GM23338 (cell line): ENCODE measurements at regions not wholly inside any gene's neighbourhood (a gene's known extent, or its start where the extent isn't known, plus 50 kb on each side); places are given as distances from the start of the nearest gene placed in this dataset.

ENCODE experiments used
- ATAC-seq: fragments of 200-7000 bp; cut with Tn5 transposase; 3 replicates; pipeline ENCODE4 v1.9.1; 2020
- DNase-seq: peaks from one replicate; pipeline ENCODE4 v3.0.0-alpha.2; 2015; ENCODE audit warnings: low spot score
- H2AFZ ChIP-seq: fragments of 200-600 bp; sonication (generic); 2 replicates; pipeline ENCODE4 v1.8.0; 2016; ENCODE audit warnings: antibody characterized with exemption, mild to moderate bottlenecking, moderate library complexity
- H3F3A ChIP-seq: fragments of 200-600 bp; sonication (generic); replicated peaks from 2 replicates; pipeline ENCODE4 v1.8.0; 2017; ENCODE audit warnings: antibody characterized with exemption, mixed run types, low read depth
- H3K27ac ChIP-seq: fragments of 200-600 bp; sonication (generic); 2 replicates; pipeline ENCODE4 v1.6.1; 2016; ENCODE audit warnings: low read depth
- H3K27me3 ChIP-seq: fragments of 200-600 bp; sonication (generic); 2 replicates; pipeline ENCODE4 v1.8.0; 2016; ENCODE audit warnings: mild to moderate bottlenecking, mixed run types, moderate library complexity; ENCODE audit not compliant: insufficient read depth
- H3K36me3 ChIP-seq: fragments of 200-600 bp; sonication (generic); 2 replicates; pipeline ENCODE4 v1.8.0; 2016; ENCODE audit warnings: mild to moderate bottlenecking; ENCODE audit not compliant: insufficient read depth
- H3K4me1 ChIP-seq: fragments of 200-600 bp; sonication (generic); 2 replicates; pipeline ENCODE4 v1.8.0; 2016; ENCODE audit warnings: mild to moderate bottlenecking, moderate library complexity; ENCODE audit not compliant: insufficient read depth
- H3K4me2 ChIP-seq: fragments of 200-600 bp; sonication (generic); 2 replicates; pipeline ENCODE4 v1.7.1; 2017; ENCODE audit warnings: mixed run types
- H3K4me3 ChIP-seq: fragments of 200-600 bp; sonication (generic); 2 replicates; pipeline ENCODE4 v1.6.1; 2016; ENCODE audit warnings: mixed run types
- H3K79me2 ChIP-seq: fragments of 200-600 bp; sonication (generic); replicated peaks from 2 replicates; pipeline ENCODE4 v1.8.0; 2017; ENCODE audit warnings: mild to moderate bottlenecking; ENCODE audit not compliant: insufficient read depth
- H3K9me2 ChIP-seq: fragments of 200-600 bp; sonication (generic); 2 replicates; pipeline ENCODE4 v1.8.0; 2017; ENCODE audit not compliant: insufficient read depth
- H4K20me1 ChIP-seq: fragments of 200-600 bp; sonication (generic); replicated peaks from 2 replicates; pipeline ENCODE4 v1.8.0; 2017; ENCODE audit warnings: mild to moderate bottlenecking; ENCODE audit not compliant: insufficient read depth
- H3K27ac Mint-ChIP-seq: 2 replicates; pipeline ENCODE4 v1.8.0; 2020; ENCODE audit warnings: inconsistent platforms, mild to moderate bottlenecking, moderate library complexity, mixed read lengths
- H3K27me3 Mint-ChIP-seq: 3 replicates; pipeline ENCODE4 v1.8.0; 2022; ENCODE audit warnings: low read depth, mild to moderate bottlenecking, moderate library complexity, mixed read lengths, inconsistent platforms; ENCODE audit not compliant: insufficient read depth, poor library complexity
- H3K36me3 Mint-ChIP-seq: 3 replicates; pipeline ENCODE4 v1.8.0; 2021; ENCODE audit warnings: low read depth, mild to moderate bottlenecking, inconsistent platforms, moderate library complexity, mixed read lengths
- H3K4me1 Mint-ChIP-seq: 3 replicates; pipeline ENCODE4 v1.8.0; 2020; ENCODE audit warnings: mild to moderate bottlenecking, inconsistent platforms, mixed read lengths
- H3K4me3 Mint-ChIP-seq: 3 replicates; pipeline ENCODE4 v1.8.0; 2021; ENCODE audit warnings: moderate library complexity, mild to moderate bottlenecking, inconsistent platforms, mixed read lengths
- H3K9me3 Mint-ChIP-seq: 3 replicates; pipeline ENCODE4 v1.8.0; 2020; ENCODE audit warnings: moderate library complexity, mild to moderate bottlenecking, inconsistent platforms, mixed read lengths
- CREB1 ChIP-seq: fragments of 250-450 bp; sonication (Bioruptor Pico); IDR thresholded peaks from 2 replicates; pipeline ENCODE4 v1.5.0; 2020; ENCODE audit warnings: low read depth, mild to moderate bottlenecking, moderate library complexity
- EZH2 ChIP-seq: fragments of 200-600 bp; sonication (generic); IDR thresholded peaks from one replicate; pipeline ENCODE4 v1.8.0; 2017; ENCODE audit warnings: antibody characterized with exemption, mild to moderate bottlenecking, low read depth; ENCODE audit not compliant: unreplicated experiment
- EZH2phosphoT487 ChIP-seq: fragments of 200-600 bp; sonication (generic); IDR thresholded peaks from one replicate; pipeline ENCODE4 v1.8.1; 2018; ENCODE audit warnings: antibody characterized with exemption; ENCODE audit not compliant: unreplicated experiment
- JUNB ChIP-seq: IDR thresholded peaks from one replicate; pipeline ENCODE4 v1.6.1; 2016; ENCODE audit warnings: antibody characterized with exemption; ENCODE audit not compliant: unreplicated experiment
- POLR2AphosphoS5 ChIP-seq: IDR thresholded peaks from 2 replicates; pipeline ENCODE4 v1.6.1; 2016; ENCODE audit warnings: antibody characterized with exemption, low read depth
- STAT1 ChIP-seq: IDR thresholded peaks from one replicate; pipeline ENCODE4 v1.6.1; 2016; ENCODE audit warnings: antibody characterized with exemption; ENCODE audit not compliant: unreplicated experiment
- ZNF114 ChIP-seq: fragments of 250-450 bp; sonication (Bioruptor Pico); IDR thresholded peaks from 2 replicates; pipeline ENCODE4 v1.5.0; 2020; ENCODE audit warnings: mild to moderate bottlenecking, moderate library complexity
- ZNF331 ChIP-seq: fragments of 250-450 bp; sonication (Bioruptor Pico); IDR thresholded peaks from 2 replicates; pipeline ENCODE4 v1.5.0; 2020; ENCODE audit warnings: low read depth, mild to moderate bottlenecking, moderate library complexity
- TF ChIP-seq, protein P1 (sequence below): fragments of 250-450 bp; sonication (Bioruptor Pico); IDR thresholded peaks from 2 replicates; pipeline ENCODE4 v1.5.0; 2020; ENCODE audit warnings: mild to moderate bottlenecking, moderate library complexity
- TF ChIP-seq, protein P2 (sequence below), 2 experiments: fragments of 200-600 bp in 1 of 2; sonication (generic) in 1 of 2; conservative IDR thresholded peaks; 2 replicates each; pipeline versions ENCODE4 v1.5.1 to v1.6.1; 2016 to 2017; ENCODE audit warnings: antibody characterized with exemption in 2 of 2, low read depth in 2 of 2, mild to moderate bottlenecking in 2 of 2, moderate library complexity in 1 of 2
- TF ChIP-seq, protein P3 (sequence below): IDR thresholded peaks from one replicate; pipeline ENCODE4 v1.6.1; 2018; ENCODE audit warnings: antibody characterized with exemption; ENCODE audit not compliant: unreplicated experiment

DNA sequence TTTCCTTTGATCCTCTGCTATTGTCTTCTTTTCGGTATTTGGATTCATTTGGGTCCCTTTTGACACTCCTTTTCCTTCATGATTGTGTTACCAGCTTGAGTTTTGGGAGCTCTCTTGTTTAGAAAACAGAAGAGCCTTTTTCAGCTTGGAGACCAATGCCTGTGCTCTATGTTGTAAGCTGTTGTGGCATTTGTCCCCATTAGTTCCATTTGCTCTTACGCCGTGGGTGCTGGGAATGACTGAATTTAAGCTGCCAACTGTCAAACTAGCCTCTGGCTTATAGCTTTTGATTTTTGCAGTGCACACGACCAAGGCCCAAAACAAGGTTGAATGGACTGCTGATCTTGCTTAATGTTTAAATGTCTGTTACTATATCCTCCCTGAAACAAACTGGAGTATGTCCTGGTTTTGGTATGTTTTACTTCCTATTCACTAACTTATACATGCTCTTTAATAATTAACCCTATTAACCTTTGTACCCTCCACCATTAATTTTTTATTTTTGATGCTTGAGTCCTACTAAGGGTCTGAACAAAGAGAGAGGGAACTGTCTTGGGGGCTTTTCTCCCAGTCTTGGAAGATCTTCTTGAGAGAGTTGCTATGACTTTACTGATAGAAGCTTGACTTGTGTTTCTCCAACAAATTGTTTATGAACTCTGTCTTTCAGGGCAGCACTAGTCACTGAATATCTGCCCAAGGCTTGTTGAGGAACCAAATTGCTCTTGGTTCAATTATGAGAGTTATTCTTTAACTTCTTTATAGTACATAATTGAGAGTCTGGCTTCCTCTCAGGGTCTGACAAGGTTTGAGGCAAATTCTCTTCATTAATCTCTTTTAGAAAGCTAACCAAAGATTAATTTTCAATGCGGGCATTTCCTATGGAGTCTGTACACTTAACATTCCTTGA lies 100.3 kb upstream of the SIRPG start (continued):
- TF ChIP-seq, protein P1, sequence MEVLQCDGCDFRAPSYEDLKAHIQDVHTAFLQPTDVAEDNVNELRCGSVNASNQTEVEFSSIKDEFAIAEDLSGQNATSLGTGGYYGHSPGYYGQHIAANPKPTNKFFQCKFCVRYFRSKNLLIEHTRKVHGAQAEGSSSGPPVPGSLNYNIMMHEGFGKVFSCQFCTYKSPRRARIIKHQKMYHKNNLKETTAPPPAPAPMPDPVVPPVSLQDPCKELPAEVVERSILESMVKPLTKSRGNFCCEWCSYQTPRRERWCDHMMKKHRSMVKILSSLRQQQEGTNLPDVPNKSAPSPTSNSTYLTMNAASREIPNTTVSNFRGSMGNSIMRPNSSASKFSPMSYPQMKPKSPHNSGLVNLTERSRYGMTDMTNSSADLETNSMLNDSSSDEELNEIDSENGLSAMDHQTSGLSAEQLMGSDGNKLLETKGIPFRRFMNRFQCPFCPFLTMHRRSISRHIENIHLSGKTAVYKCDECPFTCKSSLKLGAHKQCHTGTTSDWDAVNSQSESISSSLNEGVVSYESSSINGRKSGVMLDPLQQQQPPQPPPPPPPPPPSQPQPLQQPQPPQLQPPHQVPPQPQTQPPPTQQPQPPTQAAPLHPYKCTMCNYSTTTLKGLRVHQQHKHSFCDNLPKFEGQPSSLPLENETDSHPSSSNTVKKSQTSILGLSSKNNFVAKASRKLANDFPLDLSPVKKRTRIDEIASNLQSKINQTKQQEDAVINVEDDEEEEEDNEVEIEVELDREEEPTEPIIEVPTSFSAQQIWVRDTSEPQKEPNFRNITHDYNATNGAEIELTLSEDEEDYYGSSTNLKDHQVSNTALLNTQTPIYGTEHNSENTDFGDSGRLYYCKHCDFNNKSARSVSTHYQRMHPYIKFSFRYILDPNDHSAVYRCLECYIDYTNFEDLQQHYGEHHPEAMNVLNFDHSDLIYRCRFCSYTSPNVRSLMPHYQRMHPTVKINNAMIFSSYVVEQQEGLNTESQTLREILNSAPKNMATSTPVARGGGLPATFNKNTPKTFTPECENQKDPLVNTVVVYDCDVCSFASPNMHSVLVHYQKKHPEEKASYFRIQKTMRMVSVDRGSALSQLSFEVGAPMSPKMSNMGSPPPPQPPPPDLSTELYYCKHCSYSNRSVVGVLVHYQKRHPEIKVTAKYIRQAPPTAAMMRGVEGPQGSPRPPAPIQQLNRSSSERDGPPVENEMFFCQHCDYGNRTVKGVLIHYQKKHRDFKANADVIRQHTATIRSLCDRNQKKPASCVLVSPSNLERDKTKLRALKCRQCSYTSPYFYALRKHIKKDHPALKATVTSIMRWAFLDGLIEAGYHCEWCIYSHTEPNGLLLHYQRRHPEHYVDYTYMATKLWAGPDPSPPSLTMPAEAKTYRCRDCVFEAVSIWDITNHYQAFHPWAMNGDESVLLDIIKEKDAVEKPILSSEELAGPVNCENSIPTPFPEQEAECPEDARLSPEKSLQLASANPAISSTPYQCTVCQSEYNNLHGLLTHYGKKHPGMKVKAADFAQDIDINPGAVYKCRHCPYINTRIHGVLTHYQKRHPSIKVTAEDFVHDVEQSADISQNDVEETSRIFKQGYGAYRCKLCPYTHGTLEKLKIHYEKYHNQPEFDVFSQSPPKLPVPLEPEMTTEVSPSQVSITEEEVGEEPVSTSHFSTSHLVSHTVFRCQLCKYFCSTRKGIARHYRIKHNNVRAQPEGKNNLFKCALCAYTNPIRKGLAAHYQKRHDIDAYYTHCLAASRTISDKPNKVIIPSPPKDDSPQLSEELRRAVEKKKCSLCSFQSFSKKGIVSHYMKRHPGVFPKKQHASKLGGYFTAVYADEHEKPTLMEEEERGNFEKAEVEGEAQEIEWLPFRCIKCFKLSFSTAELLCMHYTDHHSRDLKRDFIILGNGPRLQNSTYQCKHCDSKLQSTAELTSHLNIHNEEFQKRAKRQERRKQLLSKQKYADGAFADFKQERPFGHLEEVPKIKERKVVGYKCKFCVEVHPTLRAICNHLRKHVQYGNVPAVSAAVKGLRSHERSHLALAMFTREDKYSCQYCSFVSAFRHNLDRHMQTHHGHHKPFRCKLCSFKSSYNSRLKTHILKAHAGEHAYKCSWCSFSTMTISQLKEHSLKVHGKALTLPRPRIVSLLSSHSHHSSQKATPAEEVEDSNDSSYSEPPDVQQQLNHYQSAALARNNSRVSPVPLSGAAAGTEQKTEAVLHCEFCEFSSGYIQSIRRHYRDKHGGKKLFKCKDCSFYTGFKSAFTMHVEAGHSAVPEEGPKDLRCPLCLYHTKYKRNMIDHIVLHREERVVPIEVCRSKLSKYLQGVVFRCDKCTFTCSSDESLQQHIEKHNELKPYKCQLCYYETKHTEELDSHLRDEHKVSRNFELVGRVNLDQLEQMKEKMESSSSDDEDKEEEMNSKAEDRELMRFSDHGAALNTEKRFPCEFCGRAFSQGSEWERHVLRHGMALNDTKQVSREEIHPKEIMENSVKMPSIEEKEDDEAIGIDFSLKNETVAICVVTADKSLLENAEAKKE (CRISPR knock-in tag) = no peak

DNA sequence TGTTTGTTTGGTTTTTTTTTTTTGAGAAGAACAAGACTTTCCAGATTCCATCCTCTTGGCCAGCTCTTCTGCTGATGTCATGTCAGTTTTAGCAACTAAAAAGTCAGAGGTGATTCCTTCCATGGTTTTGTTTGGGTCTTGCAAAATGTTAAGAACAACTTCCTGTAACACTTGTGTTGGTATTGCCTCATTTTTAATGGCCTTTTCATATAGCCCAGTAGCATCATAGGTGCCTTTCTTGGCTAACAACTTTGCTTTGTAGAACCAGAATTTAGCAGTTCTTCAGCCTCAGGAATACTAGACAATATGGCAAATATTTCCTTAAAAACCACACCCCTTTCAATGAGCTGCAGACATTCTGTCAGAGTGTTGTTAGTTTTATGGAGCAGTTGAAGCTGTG lies 99.5 kb upstream of the SIRPG start:
- H3K79me2 ChIP-seq = no peaks in the 10 kb centered on the region
- Mint-ChIP-seq H3K27ac (no peak overlapping the region), H3K9me3 (no peaks in the 10 kb centered on the region), H3K4me1 (peaks cover 8% of the 10 kb centered on the region; the same call in 2 of the 3 replicates), H3K36me3 (no peaks in the 10 kb centered on the region), H3K27me3 (no peaks in the 10 kb centered on the region), H3K4me3 (no peak overlapping the region)
- 0 out of 2 replicates have a peak, but pooled peaks cover 4% of the 10 kb centered on the region for H3K4me1 ChIP-seq
- H3K27me3 ChIP-seq = no peaks in the 10 kb centered on the region
- H4K20me1 ChIP-seq = no peaks in the 10 kb centered on the region
- no peak overlapping the region for H3K4me2 ChIP-seq
- no peaks in the 10 kb centered on the region for H3F3A ChIP-seq
- H3K36me3 ChIP-seq = no peaks in the 10 kb centered on the region
- no peaks in the 10 kb centered on the region for H3K9me2 ChIP-seq
- ATAC-seq = no peak
- H3K27ac ChIP-seq = no peak overlapping the region
- H3K4me3 ChIP-seq = no peak overlapping the region
- no peak overlapping the region for H2AFZ ChIP-seq
- no peak for DNase-seq
- TF ChIP-seq STAT1 (no peak), ZNF331 (CRISPR knock-in tag) (no peak), EZH2phosphoT487 (no peak), POLR2AphosphoS5 (no peak), CREB1 (CRISPR knock-in tag) (no peak), ZNF114 (CRISPR knock-in tag) (no peak), EZH2 (no peak), JUNB (no peak)
- TF ChIP-seq, protein P2, sequence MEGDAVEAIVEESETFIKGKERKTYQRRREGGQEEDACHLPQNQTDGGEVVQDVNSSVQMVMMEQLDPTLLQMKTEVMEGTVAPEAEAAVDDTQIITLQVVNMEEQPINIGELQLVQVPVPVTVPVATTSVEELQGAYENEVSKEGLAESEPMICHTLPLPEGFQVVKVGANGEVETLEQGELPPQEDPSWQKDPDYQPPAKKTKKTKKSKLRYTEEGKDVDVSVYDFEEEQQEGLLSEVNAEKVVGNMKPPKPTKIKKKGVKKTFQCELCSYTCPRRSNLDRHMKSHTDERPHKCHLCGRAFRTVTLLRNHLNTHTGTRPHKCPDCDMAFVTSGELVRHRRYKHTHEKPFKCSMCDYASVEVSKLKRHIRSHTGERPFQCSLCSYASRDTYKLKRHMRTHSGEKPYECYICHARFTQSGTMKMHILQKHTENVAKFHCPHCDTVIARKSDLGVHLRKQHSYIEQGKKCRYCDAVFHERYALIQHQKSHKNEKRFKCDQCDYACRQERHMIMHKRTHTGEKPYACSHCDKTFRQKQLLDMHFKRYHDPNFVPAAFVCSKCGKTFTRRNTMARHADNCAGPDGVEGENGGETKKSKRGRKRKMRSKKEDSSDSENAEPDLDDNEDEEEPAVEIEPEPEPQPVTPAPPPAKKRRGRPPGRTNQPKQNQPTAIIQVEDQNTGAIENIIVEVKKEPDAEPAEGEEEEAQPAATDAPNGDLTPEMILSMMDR (conservative IDR thresholded peaks at IDR 0.05; ENCODE audit: low read depth in 2 of 2) = no peak
- TF ChIP-seq, protein P3, sequence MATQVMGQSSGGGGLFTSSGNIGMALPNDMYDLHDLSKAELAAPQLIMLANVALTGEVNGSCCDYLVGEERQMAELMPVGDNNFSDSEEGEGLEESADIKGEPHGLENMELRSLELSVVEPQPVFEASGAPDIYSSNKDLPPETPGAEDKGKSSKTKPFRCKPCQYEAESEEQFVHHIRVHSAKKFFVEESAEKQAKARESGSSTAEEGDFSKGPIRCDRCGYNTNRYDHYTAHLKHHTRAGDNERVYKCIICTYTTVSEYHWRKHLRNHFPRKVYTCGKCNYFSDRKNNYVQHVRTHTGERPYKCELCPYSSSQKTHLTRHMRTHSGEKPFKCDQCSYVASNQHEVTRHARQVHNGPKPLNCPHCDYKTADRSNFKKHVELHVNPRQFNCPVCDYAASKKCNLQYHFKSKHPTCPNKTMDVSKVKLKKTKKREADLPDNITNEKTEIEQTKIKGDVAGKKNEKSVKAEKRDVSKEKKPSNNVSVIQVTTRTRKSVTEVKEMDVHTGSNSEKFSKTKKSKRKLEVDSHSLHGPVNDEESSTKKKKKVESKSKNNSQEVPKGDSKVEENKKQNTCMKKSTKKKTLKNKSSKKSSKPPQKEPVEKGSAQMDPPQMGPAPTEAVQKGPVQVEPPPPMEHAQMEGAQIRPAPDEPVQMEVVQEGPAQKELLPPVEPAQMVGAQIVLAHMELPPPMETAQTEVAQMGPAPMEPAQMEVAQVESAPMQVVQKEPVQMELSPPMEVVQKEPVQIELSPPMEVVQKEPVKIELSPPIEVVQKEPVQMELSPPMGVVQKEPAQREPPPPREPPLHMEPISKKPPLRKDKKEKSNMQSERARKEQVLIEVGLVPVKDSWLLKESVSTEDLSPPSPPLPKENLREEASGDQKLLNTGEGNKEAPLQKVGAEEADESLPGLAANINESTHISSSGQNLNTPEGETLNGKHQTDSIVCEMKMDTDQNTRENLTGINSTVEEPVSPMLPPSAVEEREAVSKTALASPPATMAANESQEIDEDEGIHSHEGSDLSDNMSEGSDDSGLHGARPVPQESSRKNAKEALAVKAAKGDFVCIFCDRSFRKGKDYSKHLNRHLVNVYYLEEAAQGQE = no peak
